ENCODE measurements at regions not wholly inside any gene's neighbourhood (a gene's known extent, or its start where the extent isn't known, plus 50 kb on each side); places are given as distances from the start of the nearest gene placed in this dataset.

DNA sequence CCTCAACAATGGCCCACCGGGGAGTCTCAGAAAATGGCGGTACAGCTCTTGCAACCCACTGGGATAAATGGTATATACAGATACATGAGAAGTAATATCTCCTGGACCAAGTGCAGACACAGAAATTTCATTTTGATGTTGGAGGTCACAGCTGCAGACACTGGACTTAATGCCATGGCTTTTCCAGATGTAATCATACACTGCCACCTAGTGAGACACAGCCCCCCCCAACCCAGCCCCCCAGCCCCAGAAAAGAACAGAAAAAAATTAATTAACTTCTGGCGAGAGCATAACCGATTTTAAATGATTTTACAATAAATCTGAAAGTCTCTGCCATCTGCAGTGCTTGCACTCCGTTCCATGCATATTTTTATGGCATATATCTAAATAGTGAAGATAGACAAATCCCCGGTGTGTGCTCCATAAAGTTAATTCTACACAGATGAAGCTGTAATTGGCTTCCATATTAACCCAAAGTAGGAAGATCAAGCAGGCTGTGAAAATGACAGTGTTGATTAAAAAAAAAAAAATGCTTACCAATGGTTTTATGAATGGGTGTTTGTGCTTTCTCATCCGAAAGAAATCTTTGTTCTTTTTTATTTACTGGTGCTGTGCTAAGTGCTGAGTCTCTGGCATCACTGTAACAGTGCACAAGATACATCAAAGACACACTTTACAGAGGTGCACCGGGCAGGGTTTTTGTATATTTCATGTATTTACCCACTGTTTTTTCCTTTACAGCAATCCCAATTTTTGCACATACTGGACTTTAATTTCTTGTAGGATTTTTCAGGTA, 804.1 kb downstream of the TFAP2A start:
- no peak for DNase-seq (ENCODE audit: low read depth)

DNA sequence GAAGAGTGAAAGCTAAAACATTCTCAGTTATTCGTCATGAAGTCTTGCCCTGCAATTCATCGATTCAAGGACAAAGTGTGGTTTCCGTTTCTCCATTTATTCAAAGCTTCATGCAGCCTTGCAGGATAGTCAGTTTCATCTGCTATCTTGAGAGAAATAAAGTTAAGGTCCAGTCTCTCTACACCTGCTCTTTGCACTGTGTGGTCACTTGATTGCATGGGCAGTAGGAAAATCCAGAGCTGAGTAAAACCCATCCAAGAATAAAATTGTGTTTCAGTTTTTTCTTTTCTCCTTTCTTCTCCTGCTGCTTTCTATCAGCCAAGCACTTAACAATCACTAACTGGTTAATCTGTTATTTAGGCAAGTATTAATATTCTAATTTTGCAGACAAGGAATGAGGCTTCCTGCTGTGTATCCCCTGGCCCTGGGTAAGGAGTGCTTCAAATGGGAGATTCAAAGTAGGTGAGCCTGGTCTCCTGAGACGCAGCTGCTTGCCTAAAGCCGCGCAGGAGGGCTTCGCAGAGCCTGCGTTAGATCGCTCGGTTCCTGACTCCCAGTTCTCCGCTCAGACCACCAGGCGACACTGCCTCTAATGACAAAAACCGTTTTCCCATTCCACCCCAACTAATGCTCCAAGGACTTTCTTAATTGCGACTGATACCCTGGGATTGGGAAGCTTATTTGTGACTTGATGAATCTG, 808.3 kb downstream of the TFAP2A start:
- DNase-seq (ENCODE audit: low read depth) = no peak

DNA sequence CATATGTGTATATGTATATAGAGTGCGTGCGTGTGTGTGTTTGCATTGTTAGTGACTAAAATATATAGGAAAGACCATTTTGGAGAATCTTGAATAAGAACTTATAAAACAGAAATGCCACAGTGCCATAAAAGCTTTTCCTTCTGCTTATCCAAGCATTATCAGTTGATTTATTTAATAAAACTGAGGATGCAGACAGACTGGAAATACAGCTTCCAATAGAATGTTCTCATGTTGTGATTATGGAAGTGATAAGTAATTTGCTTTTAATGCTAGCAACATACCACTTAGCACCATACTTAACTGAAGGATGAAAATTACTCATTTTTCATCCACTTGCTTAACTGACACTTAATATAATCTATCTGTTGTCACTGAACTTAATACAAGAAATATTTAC, 820.1 kb downstream of the TFAP2A start:
- no peak for DNase-seq (ENCODE audit: low read depth)

DNA sequence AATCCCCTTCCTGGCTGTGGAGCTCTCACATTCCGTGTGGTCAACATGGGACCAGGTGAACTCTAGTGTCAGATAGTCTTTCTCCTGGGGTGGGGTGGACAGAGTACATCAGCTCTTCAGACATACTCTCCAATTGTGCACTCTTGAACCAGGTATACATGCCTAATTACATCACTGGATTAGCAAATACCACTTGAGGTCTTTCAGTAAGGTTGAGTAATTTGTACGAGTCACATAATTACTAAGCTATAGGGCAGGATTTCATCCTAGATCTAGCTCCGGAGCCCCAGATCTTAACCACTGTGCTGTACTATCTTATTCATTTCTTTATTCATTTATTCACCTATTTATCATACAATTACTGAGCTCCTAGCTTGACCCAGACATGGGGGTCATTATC, 821.3 kb downstream of the TFAP2A start:
- no peak for DNase-seq (ENCODE audit: low read depth)

DNA sequence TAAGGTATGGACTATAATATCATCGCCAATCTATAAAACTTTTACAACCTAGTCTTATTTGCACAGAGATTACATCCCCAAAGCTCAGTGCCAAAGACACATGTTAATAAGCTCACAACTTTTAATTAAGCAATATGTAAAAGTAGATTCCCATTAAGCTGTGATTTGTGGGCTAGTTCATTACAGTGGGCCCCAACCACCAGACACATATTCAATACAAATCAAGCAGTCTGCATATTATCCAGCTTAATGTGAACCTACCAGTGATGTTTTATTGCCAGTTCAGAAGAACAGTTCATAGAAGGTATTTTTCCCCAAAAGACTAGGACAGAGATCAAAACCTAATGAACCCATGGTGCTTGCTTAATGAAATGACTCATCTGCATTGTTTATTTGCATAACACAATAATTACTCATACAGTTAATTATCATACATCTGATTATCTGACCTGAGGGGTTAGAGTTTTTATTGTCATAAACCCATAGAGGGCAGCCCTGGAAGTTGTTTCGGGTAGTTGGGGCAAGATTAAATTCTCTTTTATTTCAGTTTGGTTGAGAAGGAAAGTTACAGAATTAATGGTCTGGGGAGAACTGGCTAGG, 831.0 kb downstream of the TFAP2A start:
- DNase-seq (ENCODE audit: low read depth) = no peak

DNA sequence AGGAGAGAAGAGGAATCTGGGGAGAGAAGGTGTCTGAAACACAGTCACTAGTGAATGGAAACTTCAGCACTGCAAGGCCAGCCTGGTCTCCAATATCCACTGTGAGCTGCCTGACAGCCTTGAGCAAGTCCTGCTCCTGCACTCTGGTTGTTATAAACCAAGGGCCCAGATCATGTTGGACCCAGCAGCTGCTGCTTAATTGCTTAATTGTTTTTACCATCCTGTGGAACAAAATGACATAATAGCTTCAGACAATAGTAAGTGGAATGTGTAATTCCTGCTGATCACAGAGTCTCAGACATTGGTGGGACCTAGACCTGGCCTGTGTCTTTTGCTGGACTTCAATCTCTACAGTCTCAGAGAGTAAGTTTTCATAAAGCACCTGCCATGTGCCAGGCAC, 833.7 kb downstream of the TFAP2A start:
- DNase-seq (ENCODE audit: low read depth) = no peak

DNA sequence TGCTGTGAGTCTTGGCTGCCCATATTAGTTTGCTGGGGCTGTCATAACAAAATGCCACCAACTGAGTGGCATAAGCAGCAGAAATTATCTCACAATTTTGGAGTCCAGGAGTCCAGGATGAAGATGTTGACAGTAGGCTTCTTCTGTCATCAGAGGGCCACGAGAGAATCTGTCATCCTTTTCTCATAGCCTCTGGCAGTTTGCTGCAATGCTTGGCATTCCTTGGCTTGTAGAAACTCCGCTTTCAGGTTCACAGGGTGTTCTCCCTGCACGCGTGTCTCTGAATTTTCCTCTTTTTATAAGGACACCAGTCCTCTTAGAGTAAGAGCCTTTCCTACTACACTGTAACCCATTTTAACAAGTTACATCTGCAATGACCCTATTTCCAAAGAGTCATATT, 838.4 kb downstream of the TFAP2A start:
- no peak for DNase-seq (ENCODE audit: low read depth)

DNA sequence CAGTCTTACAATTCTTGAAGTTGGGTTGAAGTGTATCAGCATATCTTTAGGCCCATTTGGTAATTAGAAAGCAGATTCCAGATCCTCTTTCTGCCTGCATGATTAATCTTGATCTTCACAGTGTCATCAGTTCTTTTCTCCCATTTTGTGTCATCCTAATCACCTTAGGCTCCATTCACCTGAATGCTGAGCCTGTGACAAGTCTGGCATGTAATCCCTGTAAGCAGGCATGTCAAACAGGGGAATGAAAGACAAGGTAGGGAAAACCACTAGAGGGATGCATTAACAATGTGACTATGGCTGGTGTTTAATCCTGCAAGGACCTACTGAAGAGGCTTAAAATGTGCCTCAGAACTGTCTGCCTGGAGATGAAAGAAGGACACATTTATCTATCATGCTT, 848.8 kb downstream of the TFAP2A start:
- no peak for DNase-seq (ENCODE audit: low read depth)

DNA sequence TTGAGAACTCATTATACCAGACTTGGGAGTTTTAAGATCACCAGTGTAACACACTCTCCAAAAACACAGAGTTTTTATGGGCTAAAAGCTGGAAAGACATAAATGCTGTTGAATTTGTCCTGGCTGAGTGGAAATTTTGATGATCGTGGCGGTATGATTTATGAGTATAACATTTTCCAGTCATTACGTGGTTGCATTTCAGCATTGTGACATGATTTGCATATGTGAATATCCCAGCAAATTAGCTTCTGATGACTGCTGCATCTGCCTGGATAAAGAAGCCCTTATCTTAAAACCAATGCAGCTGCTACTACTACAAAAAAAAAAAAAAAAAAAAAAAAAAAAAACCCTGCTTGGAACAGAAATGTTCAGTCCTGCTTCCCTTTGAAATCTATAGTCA, 850.9 kb downstream of the TFAP2A start:
- no peak for DNase-seq (ENCODE audit: low read depth)

DNA sequence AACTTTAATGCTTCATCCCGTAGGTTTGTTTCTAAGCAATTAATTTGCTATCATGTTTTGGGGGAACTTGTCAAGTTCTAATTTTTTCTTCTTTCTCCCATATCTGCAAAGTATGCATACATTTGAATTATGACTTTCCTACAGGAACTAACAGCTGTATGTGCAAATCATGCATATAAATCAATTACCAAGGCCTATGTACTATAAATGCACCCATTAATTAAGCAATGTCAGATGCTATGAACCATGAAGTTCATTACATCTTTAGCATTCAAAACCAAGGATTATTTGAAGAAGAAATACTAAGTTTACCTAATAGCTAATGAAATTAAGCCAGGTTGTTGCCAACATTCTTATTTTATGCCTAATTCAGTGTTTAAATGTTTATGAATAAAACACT, 851.3 kb downstream of the TFAP2A start:
- DNase-seq (ENCODE audit: low read depth) = no peak

DNA sequence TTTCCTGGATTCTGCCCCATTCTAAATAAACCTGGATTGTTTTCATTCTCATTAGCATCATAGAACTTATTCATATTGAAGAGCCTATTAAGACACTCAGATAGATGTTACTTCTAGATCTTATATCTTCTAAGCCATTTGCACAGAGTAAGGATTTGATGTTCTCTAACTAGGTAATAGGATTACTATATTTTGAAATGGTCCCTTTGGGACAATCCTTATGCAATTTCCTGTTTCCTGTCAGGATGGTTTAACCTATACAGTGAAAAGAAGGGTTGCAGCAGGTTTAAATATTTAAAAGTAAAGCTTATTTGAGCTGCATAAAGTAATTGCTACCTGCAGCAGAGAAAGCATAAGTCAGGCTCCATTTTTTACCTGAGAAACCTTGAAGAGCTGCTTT, 860.1 kb downstream of the TFAP2A start:
- no peak for DNase-seq (ENCODE audit: low read depth)

DNA sequence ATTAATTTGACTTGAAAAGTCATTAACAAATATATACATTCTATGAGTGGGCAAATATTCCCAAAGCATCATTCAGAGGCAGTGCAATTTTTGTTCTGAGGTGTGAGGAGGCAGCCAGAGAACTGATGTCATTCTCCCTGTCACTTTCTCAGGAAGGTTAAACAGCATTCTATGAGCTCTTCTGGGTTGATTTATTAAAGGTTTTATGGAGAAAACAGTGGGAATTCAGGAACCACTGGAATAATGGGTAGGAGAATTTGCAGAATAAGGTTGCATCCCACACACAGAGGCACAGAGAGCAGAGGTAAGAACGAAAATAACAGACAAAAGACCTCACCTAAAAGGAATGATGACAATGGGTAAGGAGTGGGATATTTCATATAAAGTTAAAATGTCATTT, 860.6 kb downstream of the TFAP2A start:
- DNase-seq (ENCODE audit: low read depth) = no peak

DNA sequence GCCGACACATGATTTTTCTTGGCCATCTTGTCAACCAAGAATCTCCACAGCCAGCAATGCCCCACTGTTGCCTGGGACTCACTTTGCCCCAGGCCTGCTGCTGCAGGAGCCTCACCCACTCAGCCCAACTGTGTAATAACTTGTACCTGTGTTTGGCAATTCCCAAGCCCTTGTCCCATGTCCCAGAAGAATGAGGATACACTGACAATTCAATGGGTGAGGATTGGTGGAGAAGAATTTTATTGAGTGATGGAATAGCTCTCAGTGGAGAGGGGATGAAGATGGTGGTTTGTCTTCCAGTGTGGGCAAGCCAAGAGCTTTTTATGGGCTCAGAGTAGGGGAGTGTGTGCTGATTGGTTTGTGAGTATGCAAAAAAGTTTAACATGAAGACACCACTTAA, 861.9 kb downstream of the TFAP2A start:
- DNase-seq (ENCODE audit: low read depth) = no peak

DNA sequence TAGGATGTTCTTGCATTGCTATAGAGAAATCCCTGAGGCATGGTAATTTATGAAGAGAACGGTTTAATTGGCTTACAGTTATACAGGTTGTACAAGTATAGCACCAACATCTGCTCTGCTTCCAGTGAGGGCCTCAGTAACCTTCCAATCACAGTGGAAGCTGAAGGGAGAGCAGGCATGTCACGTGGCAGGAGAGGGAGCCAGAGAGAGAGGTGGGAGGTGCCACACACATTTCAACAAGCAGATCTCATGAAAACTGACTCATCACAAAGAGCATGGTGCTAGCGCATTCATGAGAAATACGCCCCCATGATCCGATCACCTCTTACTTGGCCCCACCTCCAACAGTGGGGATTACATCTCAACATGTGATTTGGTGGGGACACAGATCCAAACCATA, 871.2 kb downstream of the TFAP2A start:
- no peak for DNase-seq (ENCODE audit: low read depth)

DNA sequence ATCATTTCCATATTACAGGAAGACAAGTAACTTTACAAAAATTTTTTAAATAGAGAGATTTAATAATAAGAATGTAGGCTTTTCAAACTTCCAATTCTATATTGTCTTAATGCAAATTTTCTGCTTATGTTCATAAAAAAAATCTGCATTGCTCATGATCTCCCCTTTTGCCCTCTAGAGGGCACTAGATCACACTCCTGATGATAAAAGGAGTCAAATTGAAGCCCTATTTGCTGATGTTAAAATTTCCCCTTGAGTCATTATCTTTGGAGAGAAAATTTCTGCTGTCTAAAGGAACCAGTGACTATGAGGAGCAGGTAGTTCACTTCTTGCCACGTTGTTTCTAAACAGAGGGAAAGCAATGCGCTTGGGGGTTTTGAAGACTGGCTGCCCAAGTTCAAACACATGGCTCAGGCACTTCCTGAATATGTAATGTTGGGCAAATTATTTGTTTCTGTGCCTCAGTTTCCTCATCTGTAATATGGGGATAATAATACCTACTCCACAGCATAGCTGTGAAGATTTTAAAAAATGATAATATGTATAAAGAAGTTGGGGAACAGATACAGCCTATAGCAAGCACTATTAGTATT, 874.2 kb downstream of the TFAP2A start:
- peak; percentile 28 for DNase-seq (ENCODE audit: low read depth)

DNA sequence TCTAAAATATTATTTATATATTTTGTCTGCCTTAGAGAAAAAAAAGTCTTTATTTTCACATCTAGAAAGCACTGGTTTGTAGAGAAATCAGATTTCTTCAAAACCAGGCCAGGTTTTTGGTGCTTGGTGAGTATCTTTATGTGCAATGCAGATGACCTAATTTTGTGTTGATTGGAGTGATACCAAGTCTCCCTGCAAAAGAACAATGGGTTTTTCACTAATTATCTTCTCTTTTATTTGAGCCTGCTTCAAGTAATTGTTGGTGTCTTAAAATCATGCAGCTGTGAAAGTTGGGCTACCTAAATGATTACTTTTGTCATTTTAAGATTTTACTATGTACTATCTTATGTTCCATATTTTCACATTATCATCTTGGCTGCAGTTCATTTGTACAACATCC, 874.7 kb downstream of the TFAP2A start:
- DNase-seq (ENCODE audit: low read depth) = no peak

DNA sequence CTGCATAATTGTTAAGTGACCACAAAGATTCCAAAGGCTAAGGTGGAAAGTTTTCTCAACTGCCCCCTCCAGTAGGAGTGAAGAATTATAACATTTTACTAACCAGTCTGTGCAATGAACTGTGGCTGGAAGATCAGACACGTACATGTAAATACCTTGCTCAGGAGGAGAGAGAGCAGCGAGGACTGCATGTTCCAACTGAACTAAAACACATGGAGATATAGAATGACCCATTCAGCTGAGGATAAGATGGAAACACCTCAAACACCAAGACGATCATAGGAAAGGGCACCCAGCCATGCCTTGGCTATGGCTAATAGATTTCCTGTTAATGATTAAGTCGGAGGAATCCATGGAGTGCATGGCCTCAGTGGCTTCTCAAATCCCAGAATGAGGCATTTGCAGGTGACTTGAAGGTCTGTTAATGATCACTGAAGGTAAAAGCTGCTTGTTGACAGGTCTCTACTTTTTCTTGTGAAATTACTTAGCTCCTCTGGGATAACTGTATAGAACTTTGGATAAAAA, 875.6 kb downstream of the TFAP2A start:
- no peak for DNase-seq (ENCODE audit: low read depth)

DNA sequence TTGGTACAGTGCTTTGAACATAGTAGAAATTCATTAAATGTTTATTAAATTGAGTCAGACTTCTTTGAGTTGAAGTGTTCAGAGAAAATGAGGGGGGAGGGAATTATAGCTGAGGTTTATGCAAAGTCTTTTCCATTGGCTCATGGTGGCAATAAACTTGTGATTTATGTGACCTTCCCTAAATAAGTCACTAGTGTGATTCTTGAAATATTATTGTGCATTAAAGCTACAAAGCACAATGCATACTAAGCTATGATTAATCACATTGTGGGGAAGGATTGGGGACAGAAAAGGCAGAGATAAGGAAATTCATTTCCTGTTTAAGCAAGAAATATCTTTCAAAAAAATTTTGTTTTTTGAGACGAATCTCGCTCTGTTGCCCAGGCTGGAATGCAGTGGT, 877.5 kb downstream of the TFAP2A start:
- DNase-seq (ENCODE audit: low read depth) = no peak

DNA sequence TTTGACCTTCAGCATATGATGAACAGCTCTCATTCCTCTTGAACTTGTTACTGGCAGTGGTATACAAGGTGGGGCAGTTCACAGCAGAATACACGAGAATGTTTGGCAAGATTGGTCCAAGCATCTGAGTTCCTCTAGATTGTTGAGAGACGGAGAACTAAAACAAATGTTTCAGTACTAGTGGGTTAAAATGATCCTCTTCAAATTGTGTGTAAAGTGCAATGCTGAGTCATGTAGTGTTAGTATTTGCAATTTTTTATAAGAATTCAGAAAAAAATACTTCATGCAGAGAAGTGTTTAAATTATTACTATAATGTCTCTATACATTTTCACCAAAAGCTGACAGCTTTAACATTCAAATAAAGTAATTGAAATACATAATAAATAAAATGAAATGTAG, 879.8 kb downstream of the TFAP2A start:
- DNase-seq (ENCODE audit: low read depth) = no peak

DNA sequence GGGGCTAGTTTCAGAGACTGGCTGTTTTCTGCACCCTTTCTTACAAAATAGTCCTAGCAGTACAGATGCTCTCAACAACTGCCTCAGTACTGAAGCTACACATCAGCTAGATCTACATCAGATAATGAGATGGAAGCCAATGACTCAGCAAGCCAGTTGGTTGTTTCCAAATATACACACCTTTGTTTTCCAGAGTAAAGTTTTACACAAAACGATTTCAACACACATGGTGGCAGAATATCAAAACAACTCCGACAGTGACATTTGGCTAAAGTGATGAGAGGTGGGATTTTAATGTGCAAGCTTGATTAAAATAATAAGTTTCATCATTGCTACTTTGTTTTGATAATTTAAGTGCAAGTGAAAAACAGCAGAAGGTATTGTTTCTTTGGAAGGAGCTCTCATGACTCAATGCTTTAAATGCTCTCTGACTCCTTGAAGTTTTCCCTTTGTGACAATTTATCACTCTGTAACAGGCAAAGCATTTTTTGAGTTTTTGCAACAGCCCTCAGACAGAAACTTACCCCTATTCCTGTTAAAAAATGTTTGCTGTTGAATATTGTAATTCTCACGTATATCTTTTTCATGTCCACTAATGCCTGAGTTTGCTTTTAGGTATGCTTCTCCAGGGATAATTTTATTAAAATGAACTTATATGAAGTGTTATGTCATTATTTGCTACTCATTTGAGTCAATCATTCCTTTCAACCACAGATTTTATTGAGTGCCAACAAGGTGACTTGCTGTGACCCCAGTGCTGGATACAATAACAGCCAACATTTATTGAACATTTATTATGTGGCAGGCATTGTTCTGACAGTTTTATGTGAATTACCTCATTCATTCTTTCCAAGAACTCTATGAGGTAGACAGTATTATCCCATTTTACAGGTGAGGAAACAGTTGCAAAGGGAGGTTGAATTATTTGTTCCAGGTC, 882.0 kb downstream of the TFAP2A start:
- no peak for DNase-seq (ENCODE audit: low read depth)

DNA sequence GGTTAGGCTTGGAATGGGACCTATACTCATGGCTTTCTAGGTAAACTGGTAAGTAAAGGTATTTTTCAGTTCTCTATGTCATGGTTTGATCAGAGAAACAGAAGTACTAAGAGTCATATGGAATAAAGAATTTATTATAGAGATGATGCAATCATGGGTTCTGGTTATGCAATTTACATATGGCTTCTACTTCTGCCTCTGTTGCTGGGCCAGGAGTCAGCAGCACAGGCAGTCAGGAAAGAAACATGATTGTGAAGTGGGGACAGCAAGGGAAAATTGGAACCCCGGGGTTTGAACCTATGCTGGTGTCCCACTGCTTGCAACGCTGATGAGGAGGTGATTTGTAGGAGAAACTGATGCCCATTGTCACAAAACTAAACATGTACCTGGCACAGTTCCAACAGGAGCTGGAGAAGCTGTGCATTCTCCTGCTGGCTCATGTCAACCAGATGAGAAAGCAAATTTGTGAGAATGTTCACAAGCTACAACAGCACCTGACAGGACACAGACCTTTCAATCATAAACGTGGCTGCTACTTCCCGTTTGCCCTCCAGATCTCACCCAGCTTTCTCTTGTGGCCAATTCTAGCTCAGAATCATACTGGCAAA, 887.1 kb downstream of the TFAP2A start:
- DNase-seq (ENCODE audit: low read depth) = no peak
